GM18909 (cell line): ENCODE measurements at regions not wholly inside any gene's neighbourhood (a gene's known extent, or its start where the extent isn't known, plus 50 kb on each side); places are given as distances from the start of the nearest gene placed in this dataset.

ENCODE experiments used
- ATAC-seq: cut with Tn5 transposase; IDR thresholded peaks from one replicate; pipeline ENCODE4 v1.9.1; 2021; ENCODE audit warnings: mild to moderate bottlenecking; ENCODE audit not compliant: unreplicated experiment, poor library complexity

- ATAC-seq, result no peak
Observed at GRCh38 chr13:100872761-100873160, 198.2 kb upstream of the TMTC4 start.

- ATAC-seq, result no peak
Observed at GRCh38 chr13:100870898-100871297, 196.3 kb upstream of the TMTC4 start.

DNA sequence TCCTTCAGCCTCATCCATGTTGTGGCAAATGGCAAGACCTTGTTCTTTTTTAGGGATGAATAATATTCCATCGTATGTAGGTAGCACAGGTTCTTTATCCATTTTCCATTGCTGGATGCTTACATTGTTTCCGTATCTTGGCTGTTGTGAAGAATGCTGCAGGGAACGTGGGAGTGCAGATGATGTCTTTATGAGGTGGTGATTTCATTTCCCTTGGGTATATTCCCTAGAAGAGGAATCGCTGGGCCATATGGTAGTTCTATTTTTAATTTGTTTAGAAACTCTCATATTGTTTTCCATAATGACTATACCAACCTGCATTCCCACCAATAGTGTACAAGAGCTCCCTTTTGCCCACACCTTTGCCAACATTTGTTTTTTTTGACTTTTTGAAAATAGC lies 186.3 kb upstream of the TMTC4 start:
- ATAC-seq, result no peak

DNA sequence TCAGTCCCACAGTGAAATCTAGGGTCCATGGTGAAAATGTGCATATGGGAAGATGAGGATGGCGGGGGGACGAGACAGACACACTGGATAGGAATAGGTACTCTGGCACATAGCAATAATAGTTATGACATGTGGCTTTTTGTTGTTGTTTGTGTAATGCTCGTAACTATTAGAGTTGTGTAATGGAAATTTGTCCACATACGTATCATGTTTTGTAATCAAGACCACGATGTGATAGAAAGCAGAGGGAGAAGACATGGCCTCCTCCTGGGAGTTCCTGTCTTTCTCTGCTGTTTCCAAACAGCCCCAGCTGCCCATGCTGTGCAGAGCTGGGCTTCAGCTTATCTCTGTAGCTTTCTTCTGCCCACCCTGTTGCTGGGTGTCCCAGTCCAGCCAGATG lies 185.3 kb upstream of the TMTC4 start:
- ATAC-seq, result no peak

GRCh38 chr13:100855151-100855550 lies 180.6 kb upstream of the TMTC4 start:
- no peak for ATAC-seq

DNA sequence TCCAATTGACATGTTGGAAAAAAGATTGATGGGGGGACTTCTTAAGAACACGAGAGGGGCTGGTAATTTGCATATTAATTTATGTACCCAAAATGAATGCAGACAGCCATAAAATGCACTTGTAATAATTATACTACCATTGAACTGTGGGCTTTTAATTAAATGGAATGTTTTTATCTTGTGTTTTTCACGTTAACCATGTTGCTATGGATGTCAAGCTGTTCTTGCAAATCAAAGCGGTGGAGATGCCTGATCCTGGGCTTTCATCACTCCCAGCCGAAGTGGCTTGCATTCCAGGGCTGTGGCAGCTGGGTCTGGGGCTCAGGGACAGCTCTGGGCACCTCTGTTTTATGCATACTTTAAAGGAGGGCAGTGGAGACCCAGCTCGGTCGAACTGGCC lies 179.4 kb upstream of the TMTC4 start:
- no peak for ATAC-seq

DNA sequence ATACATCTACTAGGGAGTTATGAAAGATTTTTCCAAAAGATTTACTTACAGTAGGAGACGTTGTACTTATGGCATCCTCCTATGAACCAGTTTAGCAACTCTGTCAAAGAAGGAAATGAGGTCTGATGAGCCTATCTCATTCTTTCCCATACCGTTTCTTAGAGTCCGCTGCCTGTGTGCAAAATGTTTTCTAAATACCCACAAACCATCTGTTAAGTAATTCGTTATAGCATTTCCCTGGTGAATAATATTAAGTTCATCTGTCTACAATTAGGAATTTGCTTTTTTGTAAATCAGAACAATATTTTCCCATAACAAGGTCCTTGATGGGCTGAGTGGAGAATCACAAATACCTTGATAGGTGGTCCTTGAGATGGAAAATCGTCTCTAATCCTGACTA lies 178.8 kb upstream of the TMTC4 start:
- no peak for ATAC-seq

- ATAC-seq, result no peak
Observed at GRCh38 chr13:100852146-100852545, 177.6 kb upstream of the TMTC4 start.

GRCh38 chr13:100848304-100848703 lies 173.7 kb upstream of the TMTC4 start:
- ATAC-seq, result no peak

- no peak for ATAC-seq
Observed at GRCh38 chr13:100845128-100845757, 170.6 kb upstream of the TMTC4 start.

GRCh38 chr13:100842136-100842535 lies 167.5 kb upstream of the TMTC4 start:
- no peak for ATAC-seq

GRCh38 chr13:100838387-100838786 lies 163.8 kb upstream of the TMTC4 start:
- no peak for ATAC-seq

GRCh38 chr13:100837631-100838030 lies 163.0 kb upstream of the TMTC4 start:
- no peak for ATAC-seq

- ATAC-seq, result no peak
Observed at GRCh38 chr13:100836711-100837110, 162.1 kb upstream of the TMTC4 start.

GRCh38 chr13:100835695-100836094 lies 161.1 kb upstream of the TMTC4 start:
- ATAC-seq, result no peak

DNA sequence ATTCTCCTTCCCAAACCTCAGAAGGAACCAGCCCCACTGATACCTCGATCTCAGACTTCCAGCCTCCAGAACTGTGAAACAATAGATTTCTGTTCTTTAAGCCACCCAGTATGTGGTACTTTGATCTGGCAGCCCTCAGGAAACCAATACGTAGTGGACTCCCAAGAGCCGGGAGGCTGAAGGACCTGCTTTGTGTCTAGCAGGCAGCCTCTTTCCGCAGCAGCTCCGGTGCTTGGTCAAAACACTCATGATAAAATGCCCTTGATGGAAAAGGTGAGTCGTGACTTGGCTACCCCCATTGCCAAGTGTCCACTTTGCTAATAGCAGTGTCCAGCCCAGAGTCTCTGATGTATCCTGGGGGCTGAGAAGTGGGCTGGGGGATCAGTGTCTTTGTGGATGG lies 158.8 kb upstream of the TMTC4 start:
- ATAC-seq, result no peak

- no peak for ATAC-seq
Observed at GRCh38 chr13:100828226-100828625, 153.6 kb upstream of the TMTC4 start.

GRCh38 chr13:100827489-100828176 lies 153.0 kb upstream of the TMTC4 start:
- no peak for ATAC-seq

GRCh38 chr13:100826441-100826840 lies 151.8 kb upstream of the TMTC4 start:
- ATAC-seq, result no peak

DNA sequence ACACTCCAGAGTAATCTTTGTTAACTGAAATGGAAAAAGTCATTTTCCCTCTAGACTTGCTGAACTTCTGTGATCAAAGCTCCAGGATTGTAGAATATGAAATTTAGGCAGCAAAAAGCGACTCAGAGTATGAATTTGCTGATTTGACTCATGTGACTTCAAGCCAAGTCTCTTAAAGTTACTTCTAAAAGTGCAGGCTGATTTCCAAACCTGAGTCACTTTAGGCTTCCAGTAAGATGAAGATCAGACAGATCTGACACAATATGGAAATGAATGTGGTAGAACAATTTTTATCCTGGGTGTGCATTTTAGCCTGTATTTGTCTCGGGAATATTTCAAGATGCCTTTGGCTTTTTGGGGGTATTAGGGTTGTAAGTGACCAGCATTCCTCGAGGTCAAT lies 151.0 kb upstream of the TMTC4 start:
- no peak for ATAC-seq

GRCh38 chr13:100824366-100824765 lies 149.8 kb upstream of the TMTC4 start:
- ATAC-seq, result no peak

DNA sequence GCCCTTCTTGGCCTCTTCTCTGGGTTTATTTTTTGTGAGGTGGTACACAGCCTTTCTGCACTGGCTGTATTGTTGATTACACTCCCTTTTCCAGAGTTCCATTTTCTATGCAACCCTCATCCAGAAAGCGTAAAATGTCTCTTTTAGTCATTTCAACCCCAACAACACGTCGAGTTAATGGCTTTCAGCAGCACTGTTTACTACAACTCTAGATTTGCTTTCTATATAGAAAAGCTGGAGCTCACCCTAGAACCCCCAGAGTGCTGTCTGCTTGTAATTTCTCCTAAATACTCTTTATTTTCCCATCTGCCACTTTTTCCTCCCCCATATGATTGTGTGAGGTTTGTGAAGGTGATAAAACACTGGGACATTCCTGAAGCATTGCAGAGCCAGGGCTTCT lies 148.9 kb upstream of the TMTC4 start:
- no peak for ATAC-seq
